Stimulated activated CD4-positive, alpha-beta T cell treated with anti-CD3 and anti-CD28 coated beads, Interleukin-1b, Interleukin-23, amount 100 ng/mL, for 1 hour (primary cell): ENCODE measurements at regions not wholly inside any gene's neighbourhood (a gene's known extent, or its start where the extent isn't known, plus 50 kb on each side); places are given as distances from the start of the nearest gene placed in this dataset.

Experiments
- DNase-seq, 2 donors: peaks; one replicate each; pipeline ENCODE4 v3.0.0-alpha.2; 2020; ENCODE audit warnings: low read depth in 2 of 2

DNA sequence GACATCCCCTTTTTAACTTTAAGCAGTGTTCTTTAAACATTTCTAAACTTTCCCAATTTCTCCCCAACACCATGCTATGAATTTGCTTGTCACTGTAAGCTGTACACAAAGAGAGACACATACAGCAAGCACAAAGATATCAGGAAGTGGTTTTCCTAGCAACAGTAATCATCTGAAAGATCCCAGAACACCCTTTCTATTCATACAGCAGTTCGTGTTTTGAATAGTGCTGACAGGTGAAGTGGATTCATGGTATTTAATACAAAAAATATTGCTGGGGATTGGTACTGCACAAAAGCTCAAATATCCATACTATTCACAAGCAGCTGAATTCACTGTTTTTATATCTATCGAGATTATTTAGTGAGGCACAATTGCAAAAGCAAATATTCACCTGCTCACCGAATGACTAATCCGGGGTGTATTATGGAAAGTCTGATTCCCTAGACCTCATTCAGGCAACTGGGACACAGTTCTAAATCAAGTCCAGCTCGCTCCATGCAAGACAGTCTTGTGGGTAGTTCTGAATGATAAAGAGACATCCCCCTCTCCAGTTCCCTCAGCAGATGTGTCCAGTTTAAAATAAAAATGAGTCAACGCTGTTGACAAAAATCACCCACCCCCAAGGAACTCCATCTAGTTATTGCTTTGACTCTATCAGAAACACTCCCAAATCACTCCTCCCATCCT, 107.1 kb upstream of the TSHZ2 start:
- DNase-seq = no peak

- no peak for DNase-seq
Observed at GRCh38 chr20:52859156-52859876, 112.8 kb upstream of the TSHZ2 start.

- no peak for DNase-seq
Observed at GRCh38 chr20:52852714-52853113, 119.4 kb upstream of the TSHZ2 start.

- no peak for DNase-seq
Observed at GRCh38 chr20:52847731-52848359, 124.3 kb upstream of the TSHZ2 start.

- DNase-seq = no peak
Observed at GRCh38 chr20:52847029-52847660, 125.0 kb upstream of the TSHZ2 start.

DNA sequence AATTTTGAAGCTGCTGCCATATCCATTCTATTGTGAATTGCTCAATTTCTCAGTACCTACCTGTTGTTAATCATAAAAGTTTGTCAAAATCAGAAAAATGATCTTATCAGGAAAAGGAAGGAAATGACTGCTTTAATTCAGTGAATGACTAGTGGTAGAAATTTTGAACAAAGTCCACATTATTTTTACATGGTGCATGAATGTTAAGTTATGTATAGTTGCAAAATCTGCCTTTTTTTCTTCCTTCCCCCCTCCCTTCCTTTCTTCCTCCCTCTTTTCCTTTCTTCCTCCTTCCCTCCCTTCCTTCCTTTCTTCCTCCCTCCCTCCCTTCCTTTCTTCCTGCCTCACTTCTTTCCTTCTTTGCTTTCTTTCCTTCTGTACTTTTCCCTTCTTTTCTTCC, 127.1 kb upstream of the TSHZ2 start:
- no peak for DNase-seq

DNA sequence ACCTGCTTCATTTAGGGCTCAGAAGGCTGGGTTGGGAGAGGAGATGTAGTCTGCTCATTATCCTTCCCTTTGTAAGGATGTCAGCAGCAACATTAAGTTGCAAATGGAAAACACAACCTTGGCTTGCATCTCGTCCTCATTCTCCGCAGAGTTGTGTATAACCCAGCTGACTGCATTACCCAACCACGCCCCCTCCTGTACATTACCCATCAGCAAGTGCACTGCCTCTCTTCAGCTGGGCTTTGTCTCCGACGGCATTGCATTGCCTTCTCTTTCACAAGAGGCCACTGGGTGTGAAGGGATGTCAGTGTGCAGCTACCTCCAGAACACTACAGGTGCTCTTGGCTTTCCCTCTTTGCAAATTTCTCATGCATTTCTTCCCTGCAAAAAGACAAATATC, 128.7 kb upstream of the TSHZ2 start:
- DNase-seq = no peak

GRCh38 chr20:52841003-52841402, 131.2 kb upstream of the TSHZ2 start:
- DNase-seq = no peak

DNA sequence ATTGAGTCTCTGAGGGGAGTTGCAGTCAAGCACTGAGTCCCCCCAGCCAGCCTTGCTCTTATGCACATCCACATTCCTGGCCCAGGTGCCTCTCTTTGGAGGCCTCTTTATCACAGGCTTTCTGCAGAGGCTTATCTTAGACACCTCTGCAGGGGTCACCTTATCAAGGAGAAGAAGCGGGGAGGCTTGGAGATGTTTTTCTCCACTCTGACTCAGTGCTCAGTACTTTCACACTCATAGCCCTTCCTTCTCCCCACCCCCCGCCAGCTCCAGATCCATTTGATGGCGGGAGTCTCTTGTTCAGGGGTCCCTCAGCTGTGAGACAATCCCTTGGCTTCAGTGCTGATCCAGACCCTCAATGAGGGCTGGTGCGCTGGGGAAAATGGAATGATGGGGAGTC, 132.1 kb upstream of the TSHZ2 start:
- DNase-seq = no peak

DNA sequence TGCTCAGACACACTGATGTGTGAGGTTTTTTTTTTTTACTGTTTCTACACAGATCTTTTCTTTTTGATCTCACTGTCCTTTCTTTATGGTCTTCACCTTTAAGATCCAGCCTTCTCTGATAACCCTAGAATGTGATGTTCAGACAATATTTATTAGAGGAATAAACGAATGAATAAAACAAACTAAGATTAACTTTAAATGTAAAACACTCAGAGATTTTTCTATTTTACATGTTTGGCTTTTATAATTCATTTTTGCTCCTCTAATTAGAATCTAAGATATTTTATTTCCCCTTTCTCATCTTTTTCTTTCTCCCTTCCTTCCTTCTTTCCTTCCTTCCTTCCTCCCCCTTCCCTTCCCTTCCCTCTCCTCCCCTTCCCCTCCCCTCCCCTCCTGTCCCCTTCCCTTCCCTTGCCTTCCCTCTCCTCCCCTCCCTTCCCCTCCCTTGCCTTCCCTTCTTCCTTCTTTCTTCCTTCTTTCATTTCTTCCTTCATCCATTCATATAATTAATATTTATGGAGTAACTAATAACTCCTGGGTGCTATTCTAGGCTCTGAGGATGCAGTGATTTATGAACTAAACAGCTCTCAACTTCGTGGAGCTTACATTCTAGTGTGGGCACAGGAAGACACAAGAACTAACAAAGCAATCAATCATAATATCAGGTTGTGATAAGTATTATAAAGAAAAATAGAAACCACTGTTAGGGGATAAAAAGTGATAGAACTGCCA, 133.5 kb upstream of the TSHZ2 start:
- DNase-seq = no peak

DNA sequence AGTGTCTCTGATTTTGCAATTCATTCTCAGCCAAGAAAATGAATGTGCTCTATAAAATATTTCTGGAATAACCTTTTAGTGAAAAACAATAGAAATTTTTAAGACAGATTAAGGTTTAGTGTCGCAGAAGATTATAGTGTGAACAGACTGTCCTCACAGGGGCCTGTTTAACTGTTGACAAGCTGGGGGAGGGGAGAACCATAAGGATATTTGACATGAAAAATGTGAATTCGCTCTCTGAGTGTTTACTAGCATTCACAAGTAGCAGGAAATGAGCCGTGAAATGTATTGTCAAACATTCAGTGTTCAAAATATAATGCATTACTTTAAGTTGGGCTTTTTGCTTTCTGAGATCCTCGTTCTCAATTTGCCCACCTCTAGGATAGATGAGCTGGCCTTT, 134.8 kb upstream of the TSHZ2 start:
- DNase-seq = no peak

DNA sequence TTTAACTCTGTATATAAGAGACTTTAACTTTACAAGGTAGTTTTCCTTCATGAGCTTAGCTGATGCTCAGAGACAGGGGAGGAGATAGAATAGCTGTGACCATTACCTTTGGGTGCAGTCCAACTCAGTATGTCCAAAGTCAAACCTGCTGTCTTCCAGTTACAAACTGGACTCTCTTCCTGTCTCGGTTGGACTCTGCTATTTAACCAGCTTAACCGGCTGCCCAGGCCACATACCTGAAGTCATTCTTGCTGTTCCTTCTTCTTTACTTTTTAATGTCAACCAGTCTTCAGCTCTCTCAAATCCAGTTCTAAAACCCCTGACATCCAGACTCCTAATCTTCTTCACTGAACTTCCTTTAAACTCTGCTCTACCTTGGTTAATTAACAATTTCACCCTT, 138.3 kb upstream of the TSHZ2 start:
- DNase-seq = no peak

DNA sequence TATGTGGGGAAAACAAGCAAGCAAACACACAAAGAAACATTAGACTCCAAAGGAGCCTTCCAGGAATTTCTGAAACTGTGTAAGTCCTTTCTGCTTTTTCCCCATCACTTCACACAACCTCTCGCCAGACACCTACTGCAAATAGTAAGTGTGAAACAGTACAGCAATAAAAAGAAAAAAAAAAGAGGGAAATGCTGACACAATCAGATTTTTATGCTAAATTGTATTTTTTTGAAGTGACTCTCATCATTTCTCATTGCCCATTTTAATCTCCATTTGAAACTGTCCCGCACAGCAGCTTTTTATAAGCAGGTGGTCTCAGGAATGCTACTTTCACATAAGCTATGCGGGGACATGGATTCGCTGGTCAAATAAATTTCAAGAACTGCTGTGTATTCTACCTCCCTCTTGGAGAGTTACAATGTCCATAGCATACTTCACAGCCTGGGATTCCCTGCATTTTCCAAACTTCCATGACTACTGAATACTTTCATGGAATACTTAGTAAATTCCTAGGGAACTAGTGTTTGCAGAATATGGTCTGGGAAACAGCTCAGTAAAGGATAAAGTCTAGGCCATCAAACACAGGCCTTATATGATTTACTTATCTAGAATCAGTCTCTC, 139.9 kb upstream of the TSHZ2 start:
- DNase-seq = no peak

GRCh38 chr20:52830598-52830997, 141.6 kb upstream of the TSHZ2 start:
- no peak for DNase-seq

- DNase-seq = no peak
Observed at GRCh38 chr20:52829111-52829510, 143.0 kb upstream of the TSHZ2 start.

DNA sequence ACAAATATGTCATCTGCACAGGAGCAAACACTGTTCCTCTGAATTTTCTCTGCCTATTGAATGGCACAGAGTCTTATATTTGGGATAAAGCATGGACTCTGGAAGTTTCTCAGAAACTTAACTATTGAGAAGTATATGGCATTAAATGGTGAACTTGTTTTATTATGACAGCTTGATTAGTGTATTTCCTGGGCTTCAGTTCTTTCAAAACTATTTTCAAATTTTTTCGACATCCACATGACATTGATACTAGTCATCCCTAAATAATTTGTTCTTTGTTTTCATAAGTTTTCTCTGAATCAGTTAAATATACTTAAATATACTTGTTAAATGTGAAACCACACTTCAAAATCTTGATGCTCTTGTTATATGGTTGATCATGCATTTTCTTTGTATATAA, 144.0 kb upstream of the TSHZ2 start:
- DNase-seq = no peak

DNA sequence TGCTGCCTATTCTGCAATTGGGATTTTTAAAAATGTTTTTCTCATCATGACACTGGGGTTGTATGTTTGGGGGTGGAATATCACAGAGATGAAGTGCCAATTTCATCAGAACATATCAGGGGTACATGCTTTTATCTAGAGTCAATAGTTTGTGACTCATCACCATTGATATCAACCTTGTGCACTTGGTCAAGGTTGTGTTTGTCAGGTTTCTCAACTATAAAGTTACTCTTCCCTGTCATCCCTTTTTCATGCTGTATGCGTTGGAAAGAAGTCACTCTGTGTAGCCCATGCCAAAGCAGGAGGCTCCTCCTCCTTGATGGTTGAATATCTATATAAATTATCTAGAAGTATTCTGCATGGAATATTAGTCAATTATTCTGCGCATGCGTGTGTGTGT, 145.4 kb upstream of the TSHZ2 start:
- no peak for DNase-seq

GRCh38 chr20:52826321-52826720, 145.8 kb upstream of the TSHZ2 start:
- no peak for DNase-seq

DNA sequence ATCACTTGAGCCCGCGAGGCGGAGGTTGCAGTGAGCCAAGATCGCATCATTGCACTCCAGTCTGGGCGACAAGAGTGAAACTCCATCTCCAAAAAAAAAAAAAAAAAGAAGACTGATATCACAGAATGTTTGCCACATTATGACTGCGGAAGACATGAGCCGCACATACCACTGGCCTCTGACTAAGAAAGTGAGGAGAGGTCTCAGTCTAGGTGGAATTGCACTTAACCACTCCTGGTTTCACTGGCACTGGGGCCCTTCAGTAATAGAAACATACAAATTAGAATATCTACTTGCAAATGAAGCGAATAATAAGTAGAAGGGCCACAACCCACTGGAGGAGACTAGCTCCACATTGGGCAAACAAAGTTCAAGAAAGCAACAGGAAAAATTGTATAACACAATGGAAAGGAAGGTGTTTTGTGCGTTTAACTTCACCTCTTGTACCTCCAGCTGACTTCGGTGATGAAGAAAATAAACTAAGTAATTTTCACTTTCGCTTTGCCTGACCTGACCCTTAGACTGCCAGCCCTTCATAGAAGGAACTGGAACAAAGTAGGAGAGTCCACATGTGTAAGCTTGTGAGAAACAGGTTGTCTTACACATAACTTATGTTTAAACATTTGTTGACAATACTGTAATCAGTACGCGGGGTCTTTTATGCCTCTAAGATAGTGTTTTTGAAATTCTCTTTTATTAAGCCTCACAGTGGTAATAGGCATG, 147.5 kb upstream of the TSHZ2 start:
- DNase-seq = no peak

DNA sequence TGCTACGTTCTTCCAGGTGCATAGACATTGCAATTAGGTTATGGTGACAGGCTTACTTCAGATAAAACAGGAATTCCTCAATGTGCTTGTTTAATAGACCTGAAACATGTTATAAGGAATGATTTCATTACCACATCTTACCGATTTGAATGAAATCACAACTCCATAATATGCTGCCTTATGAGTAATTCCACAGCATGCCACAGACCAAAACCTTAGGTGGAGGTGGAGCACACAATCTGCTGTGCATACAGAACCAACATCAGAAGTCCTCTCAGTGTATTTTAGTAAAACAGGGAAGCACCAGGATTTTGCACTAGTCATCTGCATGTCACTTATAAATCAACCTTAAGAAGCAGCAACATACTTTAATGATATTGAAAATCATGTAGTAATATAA, 148.9 kb upstream of the TSHZ2 start:
- no peak for DNase-seq
